HL-60 (cell line): ENCODE measurements at regions not wholly inside any gene's neighbourhood (a gene's known extent, or its start where the extent isn't known, plus 50 kb on each side); places are given as distances from the start of the nearest gene placed in this dataset.

ENCODE experiments used
- DNase-seq, 2 experiments: peaks; one replicate each; pipeline ENCODE4 v3.0.0-alpha.2; 2010 to 2020; ENCODE audit warnings: low read depth in 1 of 2, low spot score in 1 of 2
- H3K27ac ChIP-seq: fragments of 250-450 bp; sonication (Bioruptor Pico); replicated peaks from 2 replicates; pipeline ENCODE4 v1.5.1; 2020; ENCODE audit warnings: mild to moderate bottlenecking, moderate library complexity
- H3K27me3 ChIP-seq: fragments of 250-450 bp; sonication (Bioruptor Pico); 2 replicates; pipeline ENCODE4 v1.5.1; 2021; ENCODE audit warnings: mild to moderate bottlenecking, moderate library complexity; ENCODE audit not compliant: insufficient read depth, poor library complexity, severe bottlenecking
- H3K4me3 ChIP-seq: replicated peaks from 2 replicates; pipeline ENCODE4 v1.5.1; 2011; ENCODE audit warnings: mild to moderate bottlenecking, control low read depth, low read length; ENCODE audit not compliant: insufficient read depth
- CTCF ChIP-seq: IDR thresholded peaks from one replicate; pipeline ENCODE4 v1.5.1; 2011; ENCODE audit warnings: low read length, control low read depth, inconsistent platforms; ENCODE audit not compliant: insufficient read depth
- GABPA ChIP-seq: IDR thresholded peaks from 2 replicates; pipeline ENCODE4 v1.6.1; 2012; ENCODE audit warnings: low read depth
- POLR2AphosphoS5 ChIP-seq: IDR thresholded peaks from 2 replicates; pipeline ENCODE4 v1.6.1; 2012; ENCODE audit warnings: low read depth
- SPI1 ChIP-seq: IDR thresholded peaks from 2 replicates; pipeline ENCODE4 v1.6.1; 2012; ENCODE audit warnings: low read depth, mild to moderate bottlenecking, borderline replicate concordance
- TF ChIP-seq, protein P1 (sequence below): IDR thresholded peaks from 2 replicates; pipeline ENCODE4 v1.6.1; 2012; ENCODE audit warnings: low read depth; ENCODE audit not compliant: insufficient replicate concordance

GRCh38 chr9:16060436-16061129, 507.7 kb downstream of the CCDC171 start:
- Histone ChIP-seq H3K4me3 (no peak overlapping the region), H3K27ac (no peak overlapping the region), H3K27me3 (no peaks in the 10 kb centered on the region)
- DNase-seq = no peak
- TF ChIP-seq POLR2AphosphoS5 = no peak
- no peak for TF ChIP-seq SPI1
- TF ChIP-seq, protein P1, sequence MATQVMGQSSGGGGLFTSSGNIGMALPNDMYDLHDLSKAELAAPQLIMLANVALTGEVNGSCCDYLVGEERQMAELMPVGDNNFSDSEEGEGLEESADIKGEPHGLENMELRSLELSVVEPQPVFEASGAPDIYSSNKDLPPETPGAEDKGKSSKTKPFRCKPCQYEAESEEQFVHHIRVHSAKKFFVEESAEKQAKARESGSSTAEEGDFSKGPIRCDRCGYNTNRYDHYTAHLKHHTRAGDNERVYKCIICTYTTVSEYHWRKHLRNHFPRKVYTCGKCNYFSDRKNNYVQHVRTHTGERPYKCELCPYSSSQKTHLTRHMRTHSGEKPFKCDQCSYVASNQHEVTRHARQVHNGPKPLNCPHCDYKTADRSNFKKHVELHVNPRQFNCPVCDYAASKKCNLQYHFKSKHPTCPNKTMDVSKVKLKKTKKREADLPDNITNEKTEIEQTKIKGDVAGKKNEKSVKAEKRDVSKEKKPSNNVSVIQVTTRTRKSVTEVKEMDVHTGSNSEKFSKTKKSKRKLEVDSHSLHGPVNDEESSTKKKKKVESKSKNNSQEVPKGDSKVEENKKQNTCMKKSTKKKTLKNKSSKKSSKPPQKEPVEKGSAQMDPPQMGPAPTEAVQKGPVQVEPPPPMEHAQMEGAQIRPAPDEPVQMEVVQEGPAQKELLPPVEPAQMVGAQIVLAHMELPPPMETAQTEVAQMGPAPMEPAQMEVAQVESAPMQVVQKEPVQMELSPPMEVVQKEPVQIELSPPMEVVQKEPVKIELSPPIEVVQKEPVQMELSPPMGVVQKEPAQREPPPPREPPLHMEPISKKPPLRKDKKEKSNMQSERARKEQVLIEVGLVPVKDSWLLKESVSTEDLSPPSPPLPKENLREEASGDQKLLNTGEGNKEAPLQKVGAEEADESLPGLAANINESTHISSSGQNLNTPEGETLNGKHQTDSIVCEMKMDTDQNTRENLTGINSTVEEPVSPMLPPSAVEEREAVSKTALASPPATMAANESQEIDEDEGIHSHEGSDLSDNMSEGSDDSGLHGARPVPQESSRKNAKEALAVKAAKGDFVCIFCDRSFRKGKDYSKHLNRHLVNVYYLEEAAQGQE = no peak
- TF ChIP-seq CTCF = no peak
- TF ChIP-seq GABPA = no peak

DNA sequence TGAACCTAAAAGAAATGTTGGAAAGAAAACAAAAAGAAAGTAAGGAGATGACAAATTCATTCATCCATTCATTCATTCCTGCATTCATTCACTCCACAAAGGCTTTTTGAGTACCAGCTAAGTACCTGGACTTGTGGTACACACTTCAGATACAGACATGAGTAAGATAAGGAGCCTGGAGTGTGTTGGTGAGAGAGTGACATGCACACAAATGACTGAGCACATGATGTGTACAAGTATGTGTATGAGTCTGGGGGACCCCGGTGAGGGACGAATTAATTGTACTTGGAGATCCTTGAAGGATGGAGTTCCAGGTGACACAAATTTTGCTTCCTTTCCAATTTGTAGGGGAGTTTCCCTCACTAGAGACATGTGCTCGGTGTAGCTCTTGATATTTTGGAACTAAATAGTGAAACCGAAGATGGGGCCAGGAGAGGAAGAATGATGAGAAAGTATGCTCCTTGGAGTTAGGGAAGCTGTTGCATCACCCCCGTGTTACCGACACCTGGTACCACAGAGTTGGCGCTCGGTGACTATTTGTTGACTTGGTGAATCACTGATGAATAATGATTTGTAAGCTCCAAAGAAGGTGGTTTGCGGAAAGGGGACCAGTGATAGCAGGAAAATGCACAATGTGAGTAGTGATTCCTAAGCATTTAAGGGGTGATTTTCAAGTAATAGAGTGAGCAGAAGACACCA, 509.8 kb downstream of the CCDC171 start:
- no peak for DNase-seq
- no peak overlapping the region for H3K27ac ChIP-seq
- TF ChIP-seq SPI1 (no peak), GABPA (no peak), POLR2AphosphoS5 (no peak), CTCF (no peak)
- TF ChIP-seq, protein P1 = no peak

GRCh38 chr9:16063241-16063591, 510.4 kb downstream of the CCDC171 start:
- H3K4me3 ChIP-seq = no peak overlapping the region
- no peak overlapping the region for H3K27ac ChIP-seq
- TF ChIP-seq POLR2AphosphoS5 = no peak
- no peak for TF ChIP-seq SPI1
- no peak for TF ChIP-seq CTCF
- no peak for TF ChIP-seq GABPA
- TF ChIP-seq, protein P1 = no peak
- DNase-seq = no peak
- H3K27me3 ChIP-seq = no peaks in the 10 kb centered on the region

More for the DNA sequence above, 509.8 kb downstream of the CCDC171 start:
- Histone ChIP-seq H3K27me3 (no peaks in the 10 kb centered on the region), H3K4me3 (no peak overlapping the region)
